ENCODE measurements at regions not wholly inside any gene's neighbourhood (a gene's known extent, or its start where the extent isn't known, plus 50 kb on each side); places are given as distances from the start of the nearest gene placed in this dataset.

GRCh38 chr16:6494716-6495115 lies 837.9 kb upstream of the RBFOX1 start:
- TF ChIP-seq ZNF639 (tag by site-specific recombination; IDR thresholded peaks at IDR 0.05): no peak
- TF ChIP-seq ZNF473 (tag by site-specific recombination; IDR thresholded peaks at IDR 0.05): no peak
- no peak for TF ChIP-seq ZNF580 (tag by site-specific recombination; IDR thresholded peaks at IDR 0.05)
- TF ChIP-seq ZBTB21 (tag by site-specific recombination; IDR thresholded peaks at IDR 0.05): no peak
- TF ChIP-seq ZNF548 (tag by site-specific recombination; IDR thresholded peaks at IDR 0.05): no peak
- TF ChIP-seq ZNF404 (tag by site-specific recombination; IDR thresholded peaks at IDR 0.05): no peak
- TF ChIP-seq ZSCAN30 (tag by site-specific recombination; IDR thresholded peaks at IDR 0.05): no peak
- TF ChIP-seq PATZ1 (tag by site-specific recombination; IDR thresholded peaks at IDR 0.05): no peak
- Histone ChIP-seq H3K4me1 (ENCODE audit: control insufficient read depth, insufficient read depth, low read length) (no peaks in the 10 kb centered on the region), H3K27ac (ENCODE audit: extremely low read depth, low read depth, low read length) (no peak overlapping the region), H3K9me3 (ENCODE audit: control insufficient read depth, insufficient read depth, low read depth, low read length) (no peaks in the 10 kb centered on the region), H3K4me3 (ENCODE audit: low read depth, low read length) (no peak overlapping the region), H3K36me3 (ENCODE audit: control insufficient read depth in 2 of 2, insufficient read depth in 1 of 2, low read length in 2 of 2) (no peaks in the 10 kb centered on the region)
- ChIA-PET CTCF (no interaction called here), POLR2A (no interaction called here)

- no peaks in the 10 kb centered on the region for H3K4me1 ChIP-seq (ENCODE audit: control insufficient read depth, insufficient read depth, low read length)
- TF ChIP-seq ZNF473 (tag by site-specific recombination; IDR thresholded peaks at IDR 0.05) (no peak), ZNF280C (tag by site-specific recombination; IDR thresholded peaks at IDR 0.05) (no peak), ZNF148 (tag by site-specific recombination; IDR thresholded peaks at IDR 0.05; ENCODE audit: borderline replicate concordance) (no peak), ZNF571 (tag by site-specific recombination; IDR thresholded peaks at IDR 0.05) (no peak), ZNF555 (tag by site-specific recombination; conservative IDR thresholded peaks at IDR 0.05) (no peak), ZNF26 (tag by site-specific recombination; IDR thresholded peaks at IDR 0.05) (no peak), ZNF16 (tag by site-specific recombination; IDR thresholded peaks at IDR 0.05; ENCODE audit: low read depth) (no peak), ZSCAN23 (tag by site-specific recombination; IDR thresholded peaks at IDR 0.05) (no peak), ZNF791 (tag by site-specific recombination; IDR thresholded peaks at IDR 0.05) (no peak), ZNF221 (tag by site-specific recombination; IDR thresholded peaks at IDR 0.05; ENCODE audit: borderline replicate concordance) (no peak), ZBTB1 (tag by site-specific recombination; IDR thresholded peaks at IDR 0.05) (no peak), ZNF624 (tag by site-specific recombination; IDR thresholded peaks at IDR 0.05) (no peak), ZBTB49 (tag by site-specific recombination; IDR thresholded peaks at IDR 0.05; ENCODE audit: low read depth) (no peak), KLF10 (tag by site-specific recombination; IDR thresholded peaks at IDR 0.05) (no peak)
- no peaks in the 10 kb centered on the region for H3K9me3 ChIP-seq (ENCODE audit: control insufficient read depth, insufficient read depth, low read depth, low read length)
- H3K27ac ChIP-seq (ENCODE audit: extremely low read depth, low read depth, low read length): no peak overlapping the region
- POLR2A ChIA-PET: no interaction called here
- CTCF ChIA-PET: no interaction called here
- H3K36me3 ChIP-seq (ENCODE audit: control insufficient read depth in 2 of 2, insufficient read depth in 1 of 2, low read length in 2 of 2): no peaks in the 10 kb centered on the region
- no peak overlapping the region for H3K4me3 ChIP-seq (ENCODE audit: low read depth, low read length)
Observed at GRCh38 chr16:6493555-6493954, 839.1 kb upstream of the RBFOX1 start.

Data from HEK293 (cell line).